Gastrocnemius medialis (tissue), 4 donors: ENCODE measurements at regions not wholly inside any gene's neighbourhood (a gene's known extent, or its start where the extent isn't known, plus 50 kb on each side); places are given as distances from the start of the nearest gene placed in this dataset.
A peak's percentile ranks its signal among the peaks of the same experiment; 100 is the strongest.

ENCODE experiments used
- ATAC-seq, 2 donors: fragments of 150-250 bp; one replicate each; pipeline ENCODE4 v1.9.1; 2016
- DNase-seq, 2 donors: peaks; one replicate each; pipeline ENCODE4 v3.0.0-alpha.2; 2019
- H3K27ac ChIP-seq, 4 donors: fragments of 200-600 bp; sonication (generic); 1 replicate in 1 of 4; 2 replicates in 3 of 4; pipeline ENCODE4 v1.5.1; 2016 to 2018; ENCODE audit warnings: mild to moderate bottlenecking in 2 of 4, moderate library complexity in 1 of 4
- H3K27me3 ChIP-seq, 3 donors: fragments of 200-600 bp; sonication (generic) in 2 of 3; 1 replicate in 1 of 3; 2 replicates in 2 of 3; pipeline versions ENCODE4 v1.5.1 to v1.6.0; 2016 to 2019; ENCODE audit warnings: mild to moderate bottlenecking in 1 of 3, moderate library complexity in 1 of 3
- H3K36me3 ChIP-seq, 2 donors: fragments of 200-600 bp; sonication (generic) in 1 of 2; one replicate each; pipeline ENCODE4 v1.5.1; 2017 to 2018
- H3K4me1 ChIP-seq, 2 donors: fragments of 200-600 bp; sonication (generic) in 1 of 2; one replicate each; pipeline ENCODE4 v1.5.1; 2016 to 2017; ENCODE audit warnings: mild to moderate bottlenecking in 2 of 2
- H3K4me3 ChIP-seq, 4 donors: fragments of 200-600 bp; sonication (generic) in 3 of 4; 1 replicate in 1 of 4; 2 replicates in 3 of 4; pipeline ENCODE4 v1.5.1; 2016 to 2019; ENCODE audit warnings: mild to moderate bottlenecking in 2 of 4
- H3K9me3 ChIP-seq, 3 donors: fragments of 200-600 bp; sonication (generic) in 2 of 3; 1 replicate in 1 of 3; 2 replicates in 2 of 3; pipeline ENCODE4 v1.5.1; 2016 to 2019
- POLR2A ChIP-seq, 2 donors: fragments of 450-650 bp; IDR thresholded peaks; one replicate each; pipeline ENCODE4 v1.6.1; 2017; ENCODE audit warnings: antibody characterized with exemption in 2 of 2, mild to moderate bottlenecking in 2 of 2, moderate library complexity in 2 of 2
- in situ Hi-C, 4 donors: fragments of 200-750 bp; cut with MboI; loops; one replicate each; pipeline versions ENCODE4 v1.15.0 to v1.8.0; 2017; ENCODE audit warnings: low sequenced_read_pairs in 4 of 4
- intact Hi-C: fragments of 100-400 bp; cut with DNase I; formaldehyde crosslinking; loops from one replicate; pipeline ENCODE4 v1.15.1; 2023; ENCODE audit warnings: low total_unique reads
- TF ChIP-seq, protein P1 (sequence below), 5 experiments: fragments of 450-650 bp in 3 of 5; fragments of 200-600 bp in 2 of 5; sonication (generic) in 2 of 5; IDR thresholded peaks in 4 of 5; conservative IDR thresholded peaks in 1 of 5; 1 replicate in 4 of 5; 2 replicates in 1 of 5; pipeline ENCODE4 v1.5.1; 2016 to 2019; ENCODE audit warnings: antibody characterized with exemption in 5 of 5, mild to moderate bottlenecking in 3 of 5, moderate library complexity in 3 of 5

GRCh38 chr16:74107795-74108610 is 188.6 kb upstream of the PSMD7 start:
- H3K27ac ChIP-seq, result no peak overlapping the region
- ATAC-seq (no peak), DNase-seq (no peak)
- H3K9me3 ChIP-seq, result no peaks in the 10 kb centered on the region
- no peaks in the 10 kb centered on the region for H3K4me1 ChIP-seq
- in situ Hi-C loops (no loop called here), intact Hi-C loops (no loop called here)
- H3K4me3 ChIP-seq, result peak overlapping the region in 1 of 4 donors; percentile 9
- no peaks in the 10 kb centered on the region for H3K27me3 ChIP-seq
- no peak for TF ChIP-seq POLR2A (IDR thresholded peaks at IDR 0.05)
- TF ChIP-seq, protein P1, sequence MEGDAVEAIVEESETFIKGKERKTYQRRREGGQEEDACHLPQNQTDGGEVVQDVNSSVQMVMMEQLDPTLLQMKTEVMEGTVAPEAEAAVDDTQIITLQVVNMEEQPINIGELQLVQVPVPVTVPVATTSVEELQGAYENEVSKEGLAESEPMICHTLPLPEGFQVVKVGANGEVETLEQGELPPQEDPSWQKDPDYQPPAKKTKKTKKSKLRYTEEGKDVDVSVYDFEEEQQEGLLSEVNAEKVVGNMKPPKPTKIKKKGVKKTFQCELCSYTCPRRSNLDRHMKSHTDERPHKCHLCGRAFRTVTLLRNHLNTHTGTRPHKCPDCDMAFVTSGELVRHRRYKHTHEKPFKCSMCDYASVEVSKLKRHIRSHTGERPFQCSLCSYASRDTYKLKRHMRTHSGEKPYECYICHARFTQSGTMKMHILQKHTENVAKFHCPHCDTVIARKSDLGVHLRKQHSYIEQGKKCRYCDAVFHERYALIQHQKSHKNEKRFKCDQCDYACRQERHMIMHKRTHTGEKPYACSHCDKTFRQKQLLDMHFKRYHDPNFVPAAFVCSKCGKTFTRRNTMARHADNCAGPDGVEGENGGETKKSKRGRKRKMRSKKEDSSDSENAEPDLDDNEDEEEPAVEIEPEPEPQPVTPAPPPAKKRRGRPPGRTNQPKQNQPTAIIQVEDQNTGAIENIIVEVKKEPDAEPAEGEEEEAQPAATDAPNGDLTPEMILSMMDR (IDR thresholded peaks at IDR 0.05 in 4 of 5, conservative IDR thresholded peaks at IDR 0.05 in 1 of 5), result peak in 1 of 5 experiments; percentile 29
- no peaks in the 10 kb centered on the region for H3K36me3 ChIP-seq

DNA sequence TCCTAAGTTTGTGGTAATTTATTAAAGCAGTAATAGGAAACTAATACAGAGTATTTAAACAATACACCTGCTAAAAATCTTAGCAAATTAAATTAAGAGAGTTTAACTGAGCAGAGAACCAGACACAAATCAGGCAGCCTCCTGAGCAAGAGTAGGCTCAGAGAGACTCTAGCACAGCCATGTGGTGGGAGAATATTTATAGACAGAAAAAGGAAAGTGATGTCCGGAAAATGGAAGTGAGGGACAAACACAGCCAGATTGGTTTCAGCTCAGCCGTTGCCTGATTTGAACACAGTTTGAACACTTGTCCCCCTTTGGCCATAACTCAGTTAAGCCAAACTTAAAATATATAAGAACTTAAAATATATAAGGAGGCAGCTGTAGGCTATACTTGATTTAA is 192.6 kb upstream of the PSMD7 start:
- no peak for ATAC-seq
- intact Hi-C loops (no loop called here), in situ Hi-C loops (no loop called here)
- TF ChIP-seq POLR2A (IDR thresholded peaks at IDR 0.05), result no peak
- TF ChIP-seq, protein P1 (IDR thresholded peaks at IDR 0.05 in 4 of 5, conservative IDR thresholded peaks at IDR 0.05 in 1 of 5), result no peak
- Histone ChIP-seq H3K36me3 (no peaks in the 10 kb centered on the region), H3K9me3 (no peaks in the 10 kb centered on the region), H3K27me3 (no peaks in the 10 kb centered on the region), H3K4me3 (no peak overlapping the region), H3K27ac (no peak overlapping the region), H3K4me1 (no peaks in the 10 kb centered on the region)
- DNase-seq, result no peak

- no peaks in the 10 kb centered on the region for H3K9me3 ChIP-seq
- no peak overlapping the region for H3K4me3 ChIP-seq
- TF ChIP-seq, protein P1 (IDR thresholded peaks at IDR 0.05 in 4 of 5, conservative IDR thresholded peaks at IDR 0.05 in 1 of 5), result no peak
- TF ChIP-seq POLR2A (IDR thresholded peaks at IDR 0.05), result no peak
- H3K27ac ChIP-seq, result no peak overlapping the region
- H3K4me1 ChIP-seq, result no peaks in the 10 kb centered on the region
- H3K36me3 ChIP-seq, result no peaks in the 10 kb centered on the region
- in situ Hi-C loops (no loop called here), intact Hi-C loops (no loop called here)
- H3K27me3 ChIP-seq, result no peaks in the 10 kb centered on the region
- DNase-seq (no peak), ATAC-seq (no peak)
These were observed 195.1 kb upstream of the PSMD7 start for GRCh38 chr16:74101379-74102137.

GRCh38 chr16:74100395-74101326 is 196.0 kb upstream of the PSMD7 start:
- Histone ChIP-seq H3K36me3 (no peaks in the 10 kb centered on the region), H3K4me3 (no peak overlapping the region), H3K27ac (no peak overlapping the region), H3K4me1 (no peaks in the 10 kb centered on the region), H3K9me3 (no peaks in the 10 kb centered on the region), H3K27me3 (no peaks in the 10 kb centered on the region)
- no peak for ATAC-seq
- in situ Hi-C loops, result no loop called here
- intact Hi-C loops, result no loop called here
- no peak for TF ChIP-seq POLR2A (IDR thresholded peaks at IDR 0.05)
- TF ChIP-seq, protein P1 (IDR thresholded peaks at IDR 0.05 in 4 of 5, conservative IDR thresholded peaks at IDR 0.05 in 1 of 5), result no peak
- DNase-seq, result no peak
